ENCODE measurements at regions not wholly inside any gene's neighbourhood (a gene's known extent, or its start where the extent isn't known, plus 50 kb on each side); places are given as distances from the start of the nearest gene placed in this dataset.
"Not testable (repeated sequence)": the region's sequence is repeated elsewhere in the genome, so short reads cannot be mapped to it uniquely, and the experiment has no call there.

DNA sequence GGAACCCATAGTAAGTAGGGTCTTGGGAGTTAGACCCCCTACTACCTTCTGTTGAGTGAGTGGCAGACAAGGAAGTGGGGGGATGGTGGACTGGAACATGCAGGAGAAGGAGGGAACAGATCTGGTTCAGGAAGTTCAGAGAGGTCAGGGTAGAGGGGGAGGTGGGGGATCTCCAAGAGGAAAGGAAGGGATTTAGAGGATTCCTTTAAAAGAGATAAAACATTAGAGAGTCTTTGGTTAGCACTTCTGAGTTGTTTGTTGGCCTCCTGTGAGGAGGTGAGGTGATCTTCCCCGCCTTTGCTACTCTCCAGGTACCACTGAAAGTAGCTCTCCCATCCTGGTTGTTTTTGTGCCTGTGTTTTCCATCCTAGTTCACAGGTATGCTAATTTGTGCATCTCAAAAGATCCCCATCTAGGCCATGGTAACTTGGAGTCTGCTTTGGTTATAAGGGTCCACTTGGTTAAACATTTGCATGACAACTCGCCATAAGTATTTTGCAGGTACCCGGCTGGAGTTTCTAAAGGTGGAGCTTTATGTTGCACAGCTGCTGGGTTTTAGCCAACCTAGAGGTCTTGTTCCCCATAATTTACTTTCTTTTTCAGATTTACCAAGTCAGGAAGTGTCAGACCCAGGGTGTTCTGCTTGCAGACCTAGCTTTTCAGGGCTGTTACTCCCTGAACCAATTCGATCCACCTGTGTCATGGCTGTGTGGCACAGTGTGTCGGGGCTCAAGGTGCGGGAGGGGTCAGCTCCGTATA, 79.3 kb upstream of the SORL1 start:
- DNase-seq: no peak
- H3K9me3 ChIP-seq (ENCODE audit: control insufficient read depth, low read length): no peaks in the 10 kb centered on the region
- H3K36me3 ChIP-seq (ENCODE audit: control insufficient read depth, insufficient read depth, low read length): no peaks in the 10 kb centered on the region
- H3K27ac ChIP-seq (ENCODE audit: insufficient read depth, low read length, poor library complexity, severe bottlenecking): peak overlapping the region; percentile 26
- H3K4me3 ChIP-seq (ENCODE audit: insufficient read depth, low read depth, low read length, poor library complexity, severe bottlenecking): peak overlapping the region; percentile 20
- H3K4me1 ChIP-seq (ENCODE audit: control insufficient read depth, insufficient read depth, low read length, poor library complexity, severe bottlenecking): peaks cover 24% of the 10 kb centered on the region
- H3K27me3 ChIP-seq (replicated peaks; ENCODE audit: control insufficient read depth, insufficient read depth, low read length, poor library complexity, severe bottlenecking): no peaks in the 10 kb centered on the region

DNA sequence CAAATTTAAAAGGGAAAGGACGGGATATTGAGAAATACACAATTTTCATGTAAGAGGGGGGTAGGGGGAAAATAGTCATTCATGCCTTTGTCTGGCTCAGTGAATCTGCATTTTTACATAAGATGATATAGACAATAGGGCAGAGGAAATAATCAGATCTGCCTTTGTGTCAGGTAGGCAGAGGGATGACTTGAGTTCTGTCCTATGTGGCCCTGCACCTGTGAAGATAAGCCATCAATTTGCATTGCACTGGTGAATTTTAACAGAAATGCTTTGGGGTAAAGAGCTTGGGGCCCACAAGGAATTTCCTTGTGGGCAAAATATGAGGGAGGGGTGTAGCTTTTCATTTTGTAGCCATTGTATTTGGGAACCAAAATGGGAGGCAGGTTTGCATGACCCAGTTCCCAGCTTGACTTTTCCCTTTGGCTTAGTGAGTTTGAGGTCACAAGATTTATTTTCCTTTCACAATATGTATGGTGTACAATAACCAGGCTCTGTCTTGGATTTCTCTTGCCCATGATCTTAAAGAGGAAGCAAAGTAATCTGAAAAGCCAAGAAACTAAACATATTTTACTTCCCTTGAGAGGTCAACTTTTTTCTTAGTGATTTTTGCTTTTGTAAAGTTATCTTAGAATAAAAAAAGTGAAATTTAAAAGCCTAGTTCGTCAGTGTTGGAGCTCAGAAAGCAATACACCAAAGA, 77.7 kb upstream of the SORL1 start:
- no peak for DNase-seq
- Histone ChIP-seq H3K4me1 (ENCODE audit: control insufficient read depth, insufficient read depth, low read length, poor library complexity, severe bottlenecking) (peaks cover 31% of the 10 kb centered on the region), H3K4me3 (ENCODE audit: insufficient read depth, low read depth, low read length, poor library complexity, severe bottlenecking) (no peak overlapping the region), H3K27ac (ENCODE audit: insufficient read depth, low read length, poor library complexity, severe bottlenecking) (no peak overlapping the region), H3K36me3 (ENCODE audit: control insufficient read depth, insufficient read depth, low read length) (no peaks in the 10 kb centered on the region), H3K27me3 (replicated peaks; ENCODE audit: control insufficient read depth, insufficient read depth, low read length, poor library complexity, severe bottlenecking) (no peaks in the 10 kb centered on the region), H3K9me3 (ENCODE audit: control insufficient read depth, low read length) (no peaks in the 10 kb centered on the region)

DNA sequence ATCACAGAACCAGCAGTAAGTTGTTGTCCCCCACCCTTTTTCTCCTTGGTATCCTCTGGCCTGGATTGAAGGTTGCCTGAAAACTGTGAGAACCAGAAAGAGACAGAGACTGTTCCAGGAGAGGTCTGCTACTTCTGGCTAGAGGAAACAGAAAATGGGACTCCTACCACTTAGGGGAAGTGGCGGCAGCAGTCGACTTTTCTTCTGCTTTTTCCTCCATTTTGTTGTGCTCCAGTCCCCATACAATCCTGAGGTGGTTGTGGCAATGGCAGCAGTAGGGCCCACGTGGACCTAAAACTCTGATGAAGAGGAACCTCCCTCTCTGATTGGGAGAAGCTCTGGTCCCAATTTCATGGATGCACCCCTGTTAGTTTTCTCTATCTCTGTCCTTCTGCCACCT, 76.0 kb upstream of the SORL1 start:
- no peak for DNase-seq
- H3K9me3 ChIP-seq (ENCODE audit: control insufficient read depth, low read length): no peaks in the 10 kb centered on the region
- peaks cover 34% of the 10 kb centered on the region for H3K4me1 ChIP-seq (ENCODE audit: control insufficient read depth, insufficient read depth, low read length, poor library complexity, severe bottlenecking)
- H3K4me3 ChIP-seq (ENCODE audit: insufficient read depth, low read depth, low read length, poor library complexity, severe bottlenecking): no peak overlapping the region
- H3K27ac ChIP-seq (ENCODE audit: insufficient read depth, low read length, poor library complexity, severe bottlenecking): no peak overlapping the region
- H3K36me3 ChIP-seq (ENCODE audit: control insufficient read depth, insufficient read depth, low read length): no peaks in the 10 kb centered on the region
- no peaks in the 10 kb centered on the region for H3K27me3 ChIP-seq (replicated peaks; ENCODE audit: control insufficient read depth, insufficient read depth, low read length, poor library complexity, severe bottlenecking)

DNA sequence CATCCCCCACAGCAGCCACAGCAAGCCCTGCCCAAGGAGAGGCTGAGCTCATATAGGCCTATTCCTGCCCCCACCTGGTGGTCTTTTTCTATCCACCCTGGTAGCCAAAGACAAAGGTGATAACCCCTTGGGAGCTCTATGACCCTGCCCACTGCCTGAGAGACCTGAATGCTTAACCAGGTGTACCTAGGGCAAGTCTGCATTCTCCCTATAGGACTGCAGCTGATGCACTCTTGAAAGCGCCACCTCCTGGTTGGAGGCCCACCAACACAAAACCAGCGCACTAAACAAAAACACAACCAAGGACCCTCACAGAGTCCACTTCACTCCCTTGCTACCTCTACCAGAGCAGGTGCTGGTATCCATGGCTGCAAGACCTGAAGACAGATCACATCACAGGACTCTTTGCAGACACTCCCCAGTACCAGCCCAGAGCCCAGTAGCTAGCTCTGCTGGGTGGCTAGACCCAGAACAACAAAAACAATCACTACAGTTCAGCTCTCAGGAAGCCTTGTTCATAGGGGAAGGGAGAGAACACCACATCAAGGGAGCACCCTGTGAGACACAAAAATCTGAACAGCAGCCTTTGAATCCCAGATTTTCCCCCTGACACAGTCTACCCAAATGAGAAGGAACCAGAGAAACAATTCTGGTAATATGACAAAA, 72.8 kb upstream of the SORL1 start:
- H3K27me3 ChIP-seq (replicated peaks; ENCODE audit: control insufficient read depth, insufficient read depth, low read length, poor library complexity, severe bottlenecking): not testable (repeated sequence)

DNA sequence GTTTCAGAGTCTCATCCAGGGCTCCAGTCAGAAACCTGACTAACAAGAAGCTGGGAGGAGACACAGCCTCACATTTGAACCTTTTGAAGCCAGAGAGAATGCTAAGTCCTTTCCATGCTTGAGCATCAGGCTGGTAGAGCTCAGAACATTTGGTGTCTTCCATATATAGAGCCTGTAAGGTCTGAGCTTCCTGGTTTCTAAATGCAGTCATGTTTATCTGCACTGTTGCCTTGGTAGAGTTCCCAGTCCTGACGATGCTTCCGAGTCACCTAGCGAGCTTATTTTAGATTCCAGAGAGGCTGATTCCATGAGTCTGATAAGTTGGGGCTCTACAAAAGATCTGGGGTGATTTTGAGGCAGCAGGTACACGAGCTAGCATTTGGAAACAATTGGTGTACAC, 68.4 kb upstream of the SORL1 start:
- no peak overlapping the region for H3K4me3 ChIP-seq (ENCODE audit: insufficient read depth, low read depth, low read length, poor library complexity, severe bottlenecking)
- no peaks in the 10 kb centered on the region for H3K9me3 ChIP-seq (ENCODE audit: control insufficient read depth, low read length)
- no peak for DNase-seq
- no peak overlapping the region for H3K27ac ChIP-seq (ENCODE audit: insufficient read depth, low read length, poor library complexity, severe bottlenecking)
- no peaks in the 10 kb centered on the region for H3K27me3 ChIP-seq (replicated peaks; ENCODE audit: control insufficient read depth, insufficient read depth, low read length, poor library complexity, severe bottlenecking)
- peaks cover 9% of the 10 kb centered on the region for H3K4me1 ChIP-seq (ENCODE audit: control insufficient read depth, insufficient read depth, low read length, poor library complexity, severe bottlenecking)
- no peaks in the 10 kb centered on the region for H3K36me3 ChIP-seq (ENCODE audit: control insufficient read depth, insufficient read depth, low read length)

More for the DNA sequence above, 72.8 kb upstream of the SORL1 start:
- peaks cover 24% of the 10 kb centered on the region for H3K4me1 ChIP-seq (ENCODE audit: control insufficient read depth, insufficient read depth, low read length, poor library complexity, severe bottlenecking)
- not testable (repeated sequence) for H3K4me3 ChIP-seq (ENCODE audit: insufficient read depth, low read depth, low read length, poor library complexity, severe bottlenecking); H3K9me3 ChIP-seq (ENCODE audit: control insufficient read depth, low read length); H3K36me3 ChIP-seq (ENCODE audit: control insufficient read depth, insufficient read depth, low read length); H3K27ac ChIP-seq (ENCODE audit: insufficient read depth, low read length, poor library complexity, severe bottlenecking)
- DNase-seq: peak in 1 of 3 donors; percentile 4

DNA sequence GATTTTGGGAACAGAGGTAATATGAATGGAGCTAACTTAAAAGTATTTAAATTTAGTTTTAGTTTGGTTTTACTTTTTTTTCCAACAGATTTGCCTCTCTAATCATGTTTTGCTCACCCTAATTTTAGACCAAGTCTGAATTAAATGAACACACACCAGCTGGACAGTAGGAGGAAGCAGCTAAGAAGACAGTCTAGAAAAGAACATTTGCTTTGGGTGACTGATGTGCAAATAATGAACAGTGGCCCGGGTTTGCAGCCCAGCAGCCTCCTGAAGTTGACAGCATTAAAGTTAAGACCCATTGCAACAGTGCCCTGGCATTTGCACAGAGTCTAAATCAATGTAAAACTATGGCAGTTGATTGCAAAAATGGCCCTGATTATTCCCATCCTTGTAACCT, 66.4 kb upstream of the SORL1 start:
- Histone ChIP-seq H3K9me3 (ENCODE audit: control insufficient read depth, low read length) (no peaks in the 10 kb centered on the region), H3K36me3 (ENCODE audit: control insufficient read depth, insufficient read depth, low read length) (no peaks in the 10 kb centered on the region), H3K4me3 (ENCODE audit: insufficient read depth, low read depth, low read length, poor library complexity, severe bottlenecking) (no peak overlapping the region), H3K4me1 (ENCODE audit: control insufficient read depth, insufficient read depth, low read length, poor library complexity, severe bottlenecking) (no peaks in the 10 kb centered on the region), H3K27me3 (replicated peaks; ENCODE audit: control insufficient read depth, insufficient read depth, low read length, poor library complexity, severe bottlenecking) (no peaks in the 10 kb centered on the region), H3K27ac (ENCODE audit: insufficient read depth, low read length, poor library complexity, severe bottlenecking) (no peak overlapping the region)
- no peak for DNase-seq
